T-helper 2 cell treated with Interferon-gamma antibody and Interleukin-4, amounts not matched to agents 5 μg/mL and 100 μg/mL, for 36 hours (primary cell): ENCODE measurements at regions not wholly inside any gene's neighbourhood (a gene's known extent, or its start where the extent isn't known, plus 50 kb on each side); places are given as distances from the start of the nearest gene placed in this dataset.

Source experiments
- DNase-seq: peaks from one replicate; pipeline ENCODE4 v3.0.0; 2021; ENCODE audit warnings: low spot score
- H3K27ac Mint-ChIP-seq: one replicate; pipeline ENCODE4 v1.8.0; 2021; ENCODE audit warnings: mild to moderate bottlenecking, mixed read lengths
- H3K27me3 Mint-ChIP-seq: one replicate; pipeline ENCODE4 v1.8.0; 2021; ENCODE audit warnings: low read depth, mixed read lengths
- H3K36me3 Mint-ChIP-seq: one replicate; pipeline ENCODE4 v1.8.0; 2021; ENCODE audit warnings: low read depth, mixed read lengths
- H3K4me1 Mint-ChIP-seq: one replicate; pipeline ENCODE4 v1.8.0; 2021; ENCODE audit warnings: low read depth, mixed read lengths
- H3K4me3 Mint-ChIP-seq: one replicate; pipeline ENCODE4 v1.8.0; 2022; ENCODE audit warnings: mild to moderate bottlenecking, moderate library complexity, mixed read lengths
- H3K9me3 Mint-ChIP-seq: one replicate; pipeline ENCODE4 v1.8.0; 2021; ENCODE audit warnings: mixed read lengths

GRCh38 chr1:81547261-81547911 is 253.3 kb upstream of the ADGRL2 start:
- no peak overlapping the region for H3K27ac Mint-ChIP-seq
- H3K36me3 Mint-ChIP-seq = no peaks in the 10 kb centered on the region
- no peak overlapping the region for H3K4me3 Mint-ChIP-seq

GRCh38 chr1:81545734-81546133 is 255.0 kb upstream of the ADGRL2 start:
- no peaks in the 10 kb centered on the region for H3K36me3 Mint-ChIP-seq
- no peaks in the 10 kb centered on the region for H3K9me3 Mint-ChIP-seq
- H3K27ac Mint-ChIP-seq = no peak overlapping the region
- H3K4me3 Mint-ChIP-seq = no peak overlapping the region
- no peak for DNase-seq
- no peaks in the 10 kb centered on the region for H3K27me3 Mint-ChIP-seq
- H3K4me1 Mint-ChIP-seq = peaks cover 7% of the 10 kb centered on the region

More at GRCh38 chr1:81547261-81547911, 253.3 kb upstream of the ADGRL2 start:
- Mint-ChIP-seq H3K4me1 (peaks cover 7% of the 10 kb centered on the region), H3K9me3 (no peaks in the 10 kb centered on the region), H3K27me3 (no peaks in the 10 kb centered on the region)
- DNase-seq = no peak

- H3K4me1 Mint-ChIP-seq = peaks cover 4% of the 10 kb centered on the region
- DNase-seq = no peak
- no peak overlapping the region for H3K27ac Mint-ChIP-seq
- H3K36me3 Mint-ChIP-seq = no peaks in the 10 kb centered on the region
- no peaks in the 10 kb centered on the region for H3K27me3 Mint-ChIP-seq
- H3K4me3 Mint-ChIP-seq = no peak overlapping the region
- H3K9me3 Mint-ChIP-seq = no peaks in the 10 kb centered on the region
Observed at GRCh38 chr1:81543764-81544163, 257.0 kb upstream of the ADGRL2 start.

- no peak overlapping the region for H3K4me3 Mint-ChIP-seq
- no peak overlapping the region for H3K27ac Mint-ChIP-seq
- H3K4me1 Mint-ChIP-seq = no peaks in the 10 kb centered on the region
- no peaks in the 10 kb centered on the region for H3K27me3 Mint-ChIP-seq
- no peak for DNase-seq
- no peaks in the 10 kb centered on the region for H3K9me3 Mint-ChIP-seq
- no peaks in the 10 kb centered on the region for H3K36me3 Mint-ChIP-seq
Observed at GRCh38 chr1:81542196-81542595, 258.5 kb upstream of the ADGRL2 start.

GRCh38 chr1:81540216-81540615 is 260.5 kb upstream of the ADGRL2 start:
- no peak overlapping the region for H3K4me3 Mint-ChIP-seq
- no peaks in the 10 kb centered on the region for H3K9me3 Mint-ChIP-seq
- H3K27ac Mint-ChIP-seq = no peak overlapping the region
- H3K36me3 Mint-ChIP-seq = no peaks in the 10 kb centered on the region
- H3K4me1 Mint-ChIP-seq = no peaks in the 10 kb centered on the region
- H3K27me3 Mint-ChIP-seq = no peaks in the 10 kb centered on the region
- no peak for DNase-seq

- H3K27ac Mint-ChIP-seq = no peak overlapping the region
- DNase-seq = no peak
- no peaks in the 10 kb centered on the region for H3K4me1 Mint-ChIP-seq
- H3K27me3 Mint-ChIP-seq = no peaks in the 10 kb centered on the region
- no peaks in the 10 kb centered on the region for H3K9me3 Mint-ChIP-seq
- H3K36me3 Mint-ChIP-seq = no peaks in the 10 kb centered on the region
- no peak overlapping the region for H3K4me3 Mint-ChIP-seq
Observed at GRCh38 chr1:81529014-81529413, 271.7 kb upstream of the ADGRL2 start.

GRCh38 chr1:81525085-81525484 is 275.6 kb upstream of the ADGRL2 start:
- Mint-ChIP-seq H3K4me3 (no peak overlapping the region), H3K4me1 (no peaks in the 10 kb centered on the region), H3K36me3 (no peaks in the 10 kb centered on the region), H3K27ac (no peak overlapping the region), H3K9me3 (no peaks in the 10 kb centered on the region), H3K27me3 (no peaks in the 10 kb centered on the region)
- DNase-seq = no peak

GRCh38 chr1:81519987-81520386 is 280.7 kb upstream of the ADGRL2 start:
- no peaks in the 10 kb centered on the region for H3K9me3 Mint-ChIP-seq
- no peaks in the 10 kb centered on the region for H3K4me1 Mint-ChIP-seq
- no peaks in the 10 kb centered on the region for H3K36me3 Mint-ChIP-seq
- no peak for DNase-seq
- no peaks in the 10 kb centered on the region for H3K27me3 Mint-ChIP-seq
- no peak overlapping the region for H3K27ac Mint-ChIP-seq
- no peak overlapping the region for H3K4me3 Mint-ChIP-seq

- Mint-ChIP-seq H3K27ac (no peak overlapping the region), H3K4me1 (no peaks in the 10 kb centered on the region), H3K4me3 (no peak overlapping the region), H3K36me3 (no peaks in the 10 kb centered on the region), H3K9me3 (no peaks in the 10 kb centered on the region), H3K27me3 (no peaks in the 10 kb centered on the region)
- no peak for DNase-seq
Observed at GRCh38 chr1:81517987-81518386, 282.7 kb upstream of the ADGRL2 start.

GRCh38 chr1:81513796-81514354 is 286.9 kb upstream of the ADGRL2 start:
- no peak overlapping the region for H3K27ac Mint-ChIP-seq
- H3K9me3 Mint-ChIP-seq = no peaks in the 10 kb centered on the region
- no peaks in the 10 kb centered on the region for H3K36me3 Mint-ChIP-seq
- no peak overlapping the region for H3K4me3 Mint-ChIP-seq
- no peaks in the 10 kb centered on the region for H3K4me1 Mint-ChIP-seq
- H3K27me3 Mint-ChIP-seq = no peaks in the 10 kb centered on the region
- DNase-seq = no peak

GRCh38 chr1:81512252-81513003 is 288.3 kb upstream of the ADGRL2 start:
- H3K36me3 Mint-ChIP-seq = no peaks in the 10 kb centered on the region
- DNase-seq = no peak
- no peaks in the 10 kb centered on the region for H3K4me1 Mint-ChIP-seq
- H3K4me3 Mint-ChIP-seq = no peak overlapping the region
- no peaks in the 10 kb centered on the region for H3K9me3 Mint-ChIP-seq
- H3K27me3 Mint-ChIP-seq = no peaks in the 10 kb centered on the region
- H3K27ac Mint-ChIP-seq = no peak overlapping the region

- Mint-ChIP-seq H3K9me3 (no peaks in the 10 kb centered on the region), H3K27ac (no peak overlapping the region), H3K4me3 (no peak overlapping the region), H3K36me3 (no peaks in the 10 kb centered on the region), H3K4me1 (no peaks in the 10 kb centered on the region), H3K27me3 (no peaks in the 10 kb centered on the region)
- no peak for DNase-seq
Observed at GRCh38 chr1:81511281-81511680, 289.5 kb upstream of the ADGRL2 start.

- H3K4me3 Mint-ChIP-seq = no peak overlapping the region
- DNase-seq = no peak
- H3K9me3 Mint-ChIP-seq = no peaks in the 10 kb centered on the region
- no peak overlapping the region for H3K27ac Mint-ChIP-seq
- no peaks in the 10 kb centered on the region for H3K4me1 Mint-ChIP-seq
- H3K27me3 Mint-ChIP-seq = no peaks in the 10 kb centered on the region
- no peaks in the 10 kb centered on the region for H3K36me3 Mint-ChIP-seq
Observed at GRCh38 chr1:81510701-81511100, 290.0 kb upstream of the ADGRL2 start.

GRCh38 chr1:81509594-81509993 is 291.1 kb upstream of the ADGRL2 start:
- H3K4me1 Mint-ChIP-seq = no peaks in the 10 kb centered on the region
- H3K36me3 Mint-ChIP-seq = no peaks in the 10 kb centered on the region
- H3K9me3 Mint-ChIP-seq = no peaks in the 10 kb centered on the region
- H3K27ac Mint-ChIP-seq = no peak overlapping the region
- H3K27me3 Mint-ChIP-seq = no peaks in the 10 kb centered on the region
- DNase-seq = no peak
- no peak overlapping the region for H3K4me3 Mint-ChIP-seq
